ENCODE measurements at regions not wholly inside any gene's neighbourhood (a gene's known extent, or its start where the extent isn't known, plus 50 kb on each side); places are given as distances from the start of the nearest gene placed in this dataset.

DNA sequence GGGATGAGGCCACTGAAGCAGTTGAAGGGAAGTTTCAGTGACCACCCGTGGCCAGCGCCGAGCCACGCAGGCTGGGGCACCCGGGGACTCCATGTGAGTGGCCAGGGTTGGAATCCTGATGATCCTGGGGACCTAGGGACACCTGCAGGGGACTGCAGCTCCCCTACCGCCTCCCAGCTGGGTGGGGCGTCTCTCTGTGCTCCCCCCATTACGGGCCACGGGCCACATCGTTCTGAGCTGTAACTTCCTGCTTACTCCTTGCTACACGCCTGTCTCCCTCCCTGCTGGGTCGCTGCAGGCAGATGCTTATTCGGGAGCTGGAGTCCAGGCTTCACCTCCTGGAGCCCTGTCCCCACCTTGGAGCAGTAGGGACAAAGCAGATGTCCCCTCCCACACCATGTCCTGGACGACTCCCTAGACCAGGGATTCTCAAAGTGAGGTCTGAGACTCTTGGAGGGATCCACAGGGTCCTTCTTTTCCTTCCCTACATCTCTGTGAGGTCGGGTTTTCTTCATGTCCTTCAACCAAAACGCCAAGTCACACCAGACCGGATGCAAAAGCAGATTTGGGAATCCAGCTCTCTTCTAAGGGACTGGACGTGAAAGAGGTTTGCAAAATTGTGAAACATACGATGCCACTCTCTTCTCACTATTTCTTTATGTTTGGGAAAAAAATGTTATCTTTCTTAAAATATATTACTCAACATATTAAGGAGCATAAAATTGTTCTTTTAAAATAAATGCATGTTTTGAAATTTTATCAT lies 85.9 kb upstream of the NCOR2 start:
- Histone ChIP-seq H3K36me3 (ENCODE audit: control insufficient read depth, insufficient read depth, low read length) (no peaks in the 10 kb centered on the region), H3K27me3 (replicated peaks; ENCODE audit: control insufficient read depth, insufficient read depth, low read length) (peaks cover 2% of the 10 kb centered on the region; the same call in 1 of the 2 replicates), H3K4me3 (replicated peaks; ENCODE audit: low read depth, low read length) (no peak overlapping the region)
- no peak for DNase-seq (ENCODE audit: extremely low read depth, insufficient read length)
- TF ChIP-seq, protein P1, sequence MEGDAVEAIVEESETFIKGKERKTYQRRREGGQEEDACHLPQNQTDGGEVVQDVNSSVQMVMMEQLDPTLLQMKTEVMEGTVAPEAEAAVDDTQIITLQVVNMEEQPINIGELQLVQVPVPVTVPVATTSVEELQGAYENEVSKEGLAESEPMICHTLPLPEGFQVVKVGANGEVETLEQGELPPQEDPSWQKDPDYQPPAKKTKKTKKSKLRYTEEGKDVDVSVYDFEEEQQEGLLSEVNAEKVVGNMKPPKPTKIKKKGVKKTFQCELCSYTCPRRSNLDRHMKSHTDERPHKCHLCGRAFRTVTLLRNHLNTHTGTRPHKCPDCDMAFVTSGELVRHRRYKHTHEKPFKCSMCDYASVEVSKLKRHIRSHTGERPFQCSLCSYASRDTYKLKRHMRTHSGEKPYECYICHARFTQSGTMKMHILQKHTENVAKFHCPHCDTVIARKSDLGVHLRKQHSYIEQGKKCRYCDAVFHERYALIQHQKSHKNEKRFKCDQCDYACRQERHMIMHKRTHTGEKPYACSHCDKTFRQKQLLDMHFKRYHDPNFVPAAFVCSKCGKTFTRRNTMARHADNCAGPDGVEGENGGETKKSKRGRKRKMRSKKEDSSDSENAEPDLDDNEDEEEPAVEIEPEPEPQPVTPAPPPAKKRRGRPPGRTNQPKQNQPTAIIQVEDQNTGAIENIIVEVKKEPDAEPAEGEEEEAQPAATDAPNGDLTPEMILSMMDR (IDR thresholded peaks at IDR 0.05; ENCODE audit: insufficient read depth, low read length, poor library complexity, severe bottlenecking), result no peak

- peaks cover 2% of the 10 kb centered on the region; the same call in 1 of the 2 replicates for H3K27me3 ChIP-seq (replicated peaks; ENCODE audit: control insufficient read depth, insufficient read depth, low read length)
- DNase-seq (ENCODE audit: extremely low read depth, insufficient read length), result no peak
- H3K4me3 ChIP-seq (replicated peaks; ENCODE audit: low read depth, low read length), result no peak overlapping the region
- TF ChIP-seq, protein P1 (IDR thresholded peaks at IDR 0.05; ENCODE audit: insufficient read depth, low read length, poor library complexity, severe bottlenecking), result no peak
- H3K36me3 ChIP-seq (ENCODE audit: control insufficient read depth, insufficient read depth, low read length), result no peaks in the 10 kb centered on the region
Measured at GRCh38 chr12:124652661-124653060, 85.2 kb upstream of the NCOR2 start.

GRCh38 chr12:124651516-124652273 lies 84.3 kb upstream of the NCOR2 start:
- Histone ChIP-seq H3K27me3 (replicated peaks; ENCODE audit: control insufficient read depth, insufficient read depth, low read length) (peaks cover 2% of the 10 kb centered on the region; the same call in 1 of the 2 replicates), H3K36me3 (ENCODE audit: control insufficient read depth, insufficient read depth, low read length) (no peaks in the 10 kb centered on the region), H3K4me3 (replicated peaks; ENCODE audit: low read depth, low read length) (no peak overlapping the region)
- TF ChIP-seq, protein P1 (IDR thresholded peaks at IDR 0.05; ENCODE audit: insufficient read depth, low read length, poor library complexity, severe bottlenecking), result no peak
- DNase-seq (ENCODE audit: extremely low read depth, insufficient read length), result no peak

DNA sequence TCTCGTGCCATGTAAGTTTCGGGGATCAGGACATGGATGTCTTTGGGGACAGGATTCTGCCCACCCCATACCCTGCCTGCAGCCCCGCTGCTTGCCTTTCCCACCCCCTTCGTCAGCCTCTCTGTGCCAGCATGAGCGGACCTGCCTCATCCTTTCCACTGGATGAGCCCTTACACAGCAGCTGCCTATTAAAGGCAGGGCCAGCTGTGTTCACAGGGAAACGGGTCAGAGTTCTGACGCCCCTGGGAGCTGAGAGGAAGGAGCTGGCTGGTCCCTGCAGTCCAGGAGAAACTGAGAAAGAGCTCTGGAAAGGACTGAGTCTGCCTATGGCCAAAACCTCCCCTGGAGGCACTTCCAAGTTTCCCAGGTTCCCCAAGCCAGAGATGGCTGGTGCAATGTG lies 83.5 kb upstream of the NCOR2 start:
- Histone ChIP-seq H3K36me3 (ENCODE audit: control insufficient read depth, insufficient read depth, low read length) (no peaks in the 10 kb centered on the region), H3K4me3 (replicated peaks; ENCODE audit: low read depth, low read length) (no peak overlapping the region), H3K27me3 (replicated peaks; ENCODE audit: control insufficient read depth, insufficient read depth, low read length) (peaks cover 2% of the 10 kb centered on the region; the same call in 1 of the 2 replicates)
- TF ChIP-seq, protein P1 (IDR thresholded peaks at IDR 0.05; ENCODE audit: insufficient read depth, low read length, poor library complexity, severe bottlenecking), result no peak
- no peak for DNase-seq (ENCODE audit: extremely low read depth, insufficient read length)

- H3K27me3 ChIP-seq (replicated peaks; ENCODE audit: control insufficient read depth, insufficient read depth, low read length), result peaks cover 2% of the 10 kb centered on the region; the same call in 1 of the 2 replicates
- no peak for DNase-seq (ENCODE audit: extremely low read depth, insufficient read length)
- no peak overlapping the region for H3K4me3 ChIP-seq (replicated peaks; ENCODE audit: low read depth, low read length)
- H3K36me3 ChIP-seq (ENCODE audit: control insufficient read depth, insufficient read depth, low read length), result no peaks in the 10 kb centered on the region
- TF ChIP-seq, protein P1 (IDR thresholded peaks at IDR 0.05; ENCODE audit: insufficient read depth, low read length, poor library complexity, severe bottlenecking), result no peak
Measured at GRCh38 chr12:124648710-124649384, 81.4 kb upstream of the NCOR2 start.
